ENCODE measurements at regions not wholly inside any gene's neighbourhood (a gene's known extent, or its start where the extent isn't known, plus 50 kb on each side); places are given as distances from the start of the nearest gene placed in this dataset.
A peak's percentile ranks its signal among the peaks of the same experiment; 100 is the strongest.

- TF ChIP-seq, protein P1, sequence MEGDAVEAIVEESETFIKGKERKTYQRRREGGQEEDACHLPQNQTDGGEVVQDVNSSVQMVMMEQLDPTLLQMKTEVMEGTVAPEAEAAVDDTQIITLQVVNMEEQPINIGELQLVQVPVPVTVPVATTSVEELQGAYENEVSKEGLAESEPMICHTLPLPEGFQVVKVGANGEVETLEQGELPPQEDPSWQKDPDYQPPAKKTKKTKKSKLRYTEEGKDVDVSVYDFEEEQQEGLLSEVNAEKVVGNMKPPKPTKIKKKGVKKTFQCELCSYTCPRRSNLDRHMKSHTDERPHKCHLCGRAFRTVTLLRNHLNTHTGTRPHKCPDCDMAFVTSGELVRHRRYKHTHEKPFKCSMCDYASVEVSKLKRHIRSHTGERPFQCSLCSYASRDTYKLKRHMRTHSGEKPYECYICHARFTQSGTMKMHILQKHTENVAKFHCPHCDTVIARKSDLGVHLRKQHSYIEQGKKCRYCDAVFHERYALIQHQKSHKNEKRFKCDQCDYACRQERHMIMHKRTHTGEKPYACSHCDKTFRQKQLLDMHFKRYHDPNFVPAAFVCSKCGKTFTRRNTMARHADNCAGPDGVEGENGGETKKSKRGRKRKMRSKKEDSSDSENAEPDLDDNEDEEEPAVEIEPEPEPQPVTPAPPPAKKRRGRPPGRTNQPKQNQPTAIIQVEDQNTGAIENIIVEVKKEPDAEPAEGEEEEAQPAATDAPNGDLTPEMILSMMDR (IDR thresholded peaks at IDR 0.05; ENCODE audit: unreplicated experiment), result no peak
- BruUV-seq (replicated peaks), result no TSS peak
Observed at GRCh38 chr5:100694100-100694499, 158.9 kb downstream of the FAM174A start.

GRCh38 chr5:100697970-100698369 is 162.8 kb downstream of the FAM174A start:
- Mint-ChIP-seq H3K36me3 (ENCODE audit: insufficient read depth, unreplicated experiment) (no peaks in the 10 kb centered on the region), H3K4me1 (ENCODE audit: low read depth, unreplicated experiment) (no peaks in the 10 kb centered on the region), H3K4me3 (ENCODE audit: low read depth, unreplicated experiment) (no peak overlapping the region), H3K27me3 (ENCODE audit: unreplicated experiment) (no peaks in the 10 kb centered on the region), H3K9me3 (ENCODE audit: low read depth, unreplicated experiment) (peaks cover 3% of the 10 kb centered on the region), H3K27ac (ENCODE audit: unreplicated experiment) (no peak overlapping the region)
- no peak for DNase-seq
- no TSS peak for BruUV-seq (replicated peaks)
- TF ChIP-seq, protein P1 (IDR thresholded peaks at IDR 0.05; ENCODE audit: unreplicated experiment), result peak; percentile 10
- CTCF ChIA-PET, result no interaction called here
- intact Hi-C loops (cut with micrococcal nuclease; ENCODE audit: unreplicated experiment), result no loop called here

More at GRCh38 chr5:100694100-100694499, 158.9 kb downstream of the FAM174A start:
- Mint-ChIP-seq H3K4me1 (ENCODE audit: low read depth, unreplicated experiment) (peaks cover 28% of the 10 kb centered on the region), H3K9me3 (ENCODE audit: low read depth, unreplicated experiment) (no peaks in the 10 kb centered on the region), H3K4me3 (ENCODE audit: low read depth, unreplicated experiment) (no peak overlapping the region), H3K27ac (ENCODE audit: unreplicated experiment) (no peak overlapping the region), H3K27me3 (ENCODE audit: unreplicated experiment) (no peaks in the 10 kb centered on the region), H3K36me3 (ENCODE audit: insufficient read depth, unreplicated experiment) (no peaks in the 10 kb centered on the region)
- CTCF ChIA-PET, result no interaction called here
- intact Hi-C loops (cut with micrococcal nuclease; ENCODE audit: unreplicated experiment), result no loop called here
- no peak for DNase-seq

DNA sequence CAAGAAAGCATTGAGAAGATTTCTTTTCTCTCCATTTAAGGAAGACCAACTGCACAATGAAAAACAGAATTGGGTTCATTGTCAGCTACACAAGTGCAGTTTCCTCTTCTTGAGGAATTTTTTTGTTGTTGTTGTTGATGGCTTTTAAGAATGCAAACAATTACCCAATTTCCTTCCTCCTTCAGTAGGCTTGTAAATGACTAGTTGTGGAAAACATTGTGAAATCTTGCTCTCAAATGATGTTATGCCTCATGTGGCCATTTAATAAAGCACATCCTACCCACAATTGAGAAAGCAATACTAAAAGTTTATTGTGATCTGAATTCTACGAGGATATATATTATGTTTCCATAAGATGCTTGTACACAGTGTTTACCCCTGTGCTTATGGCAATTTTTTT is 171.6 kb downstream of the FAM174A start:
- intact Hi-C loops (cut with micrococcal nuclease; ENCODE audit: unreplicated experiment), result loop anchor here (10.0 kb wide), 1 partner anchor 232 kb away; no protein-coding TSS in a partner anchor
- no peak overlapping the region for H3K4me3 Mint-ChIP-seq (ENCODE audit: low read depth, unreplicated experiment)
- no peaks in the 10 kb centered on the region for H3K4me1 Mint-ChIP-seq (ENCODE audit: low read depth, unreplicated experiment)

DNA sequence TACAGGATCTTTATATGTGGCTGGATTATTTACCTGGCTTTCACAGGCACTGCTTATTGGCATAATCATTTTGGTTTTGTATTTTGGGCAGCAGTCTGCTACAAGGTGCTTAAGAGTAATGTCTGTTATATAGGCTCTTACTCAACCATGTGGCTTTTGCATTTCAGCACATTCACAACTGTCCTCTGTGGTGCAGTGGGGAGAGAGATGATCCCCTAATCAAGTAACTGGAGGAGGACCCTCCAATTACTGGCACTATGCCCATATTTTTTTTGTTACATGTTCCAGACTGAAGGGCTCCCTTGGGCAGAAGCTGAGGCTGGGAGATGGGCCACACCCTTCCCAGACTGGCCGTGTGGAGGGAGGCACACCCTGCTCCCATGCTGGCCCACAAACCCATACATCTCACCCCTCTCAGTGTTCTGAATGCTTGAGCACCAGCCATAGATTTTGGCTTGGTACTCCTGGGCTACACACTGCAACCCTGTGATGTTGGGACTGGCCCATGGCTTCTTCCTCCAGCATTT is 173.5 kb downstream of the FAM174A start:
- Mint-ChIP-seq H3K4me3 (ENCODE audit: low read depth, unreplicated experiment) (no peak overlapping the region), H3K9me3 (ENCODE audit: low read depth, unreplicated experiment) (no peaks in the 10 kb centered on the region)
- CTCF ChIA-PET, result no interaction called here

More for the DNA sequence above, 171.6 kb downstream of the FAM174A start:
- DNase-seq, result no peak
- CTCF ChIA-PET, result no interaction called here
- Mint-ChIP-seq H3K27ac (ENCODE audit: unreplicated experiment) (no peak overlapping the region), H3K9me3 (ENCODE audit: low read depth, unreplicated experiment) (peaks cover 3% of the 10 kb centered on the region), H3K36me3 (ENCODE audit: insufficient read depth, unreplicated experiment) (no peaks in the 10 kb centered on the region), H3K27me3 (ENCODE audit: unreplicated experiment) (no peaks in the 10 kb centered on the region)
- TF ChIP-seq, protein P1 (IDR thresholded peaks at IDR 0.05; ENCODE audit: unreplicated experiment), result peak; percentile 43
- BruUV-seq (replicated peaks), result no TSS peak

More for the DNA sequence above, 173.5 kb downstream of the FAM174A start:
- no peaks in the 10 kb centered on the region for H3K36me3 Mint-ChIP-seq (ENCODE audit: insufficient read depth, unreplicated experiment)
- no peaks in the 10 kb centered on the region for H3K27me3 Mint-ChIP-seq (ENCODE audit: unreplicated experiment)
- DNase-seq, result no peak
- no peak overlapping the region for H3K27ac Mint-ChIP-seq (ENCODE audit: unreplicated experiment)
- intact Hi-C loops (cut with micrococcal nuclease; ENCODE audit: unreplicated experiment), result loop anchor here (10.0 kb wide), 1 partner anchor 234 kb away; no protein-coding TSS in a partner anchor
- TF ChIP-seq, protein P1 (IDR thresholded peaks at IDR 0.05; ENCODE audit: unreplicated experiment), result no peak
- H3K4me1 Mint-ChIP-seq (ENCODE audit: low read depth, unreplicated experiment), result no peaks in the 10 kb centered on the region
- no TSS peak for BruUV-seq (replicated peaks)

All from Calu3 (cell line).